T-cell (primary cell): ENCODE measurements at regions not wholly inside any gene's neighbourhood (a gene's known extent, or its start where the extent isn't known, plus 50 kb on each side); places are given as distances from the start of the nearest gene placed in this dataset.
A peak's percentile ranks its signal among the peaks of the same experiment; 100 is the strongest.

ENCODE experiments used
- ATAC-seq, 4 experiments: fragments of 200-7000 bp in 3 of 4; fragments of 150-1000 bp in 1 of 4; cut with Tn5 transposase; replicated peaks in 1 of 4; 1 replicate in 3 of 4; 2 replicates in 1 of 4; pipeline ENCODE4 v1.10.0; 2021; ENCODE audit warnings: moderate library complexity in 3 of 4, mild to moderate bottlenecking in 2 of 4, moderate number of reproducible peaks in 1 of 4
- CTCF ChIA-PET, 2 donors: fragments of 300-600 bp; sonication (Branson Sonifier 250); formaldehyde crosslinking; loops; one replicate each; lab custom pipeline; 2022; ENCODE audit warnings: antibody characterized with exemption in 2 of 2; lab: Charles Lee
- POLR2A ChIA-PET, 2 donors: fragments of 300-600 bp; sonication (Branson Sonifier 250); formaldehyde crosslinking; loops; one replicate each; lab custom pipeline; 2022; ENCODE audit warnings: antibody characterized with exemption in 2 of 2; lab: Charles Lee
- DNase-seq, 35 experiments: peaks; one replicate each; pipeline versions ENCODE4 v3.0.0 to v3.0.0-alpha.2; 2013 to 2023
- H3K27ac ChIP-seq: one replicate; pipeline ENCODE4 v1.5.1; 2013; ENCODE audit warnings: low read length
- H3K27me3 ChIP-seq, 2 experiments: replicated peaks in 1 of 2; 1 replicate in 1 of 2; 2 replicates in 1 of 2; pipeline versions ENCODE4 v1.6.1 to v1.7.0; 2013; ENCODE audit warnings: low read length in 1 of 2, mixed read lengths in 1 of 2; ENCODE audit not compliant: control insufficient read depth in 2 of 2, insufficient read depth in 2 of 2; ENCODE audit errors: extremely low read depth in 1 of 2
- H3K36me3 ChIP-seq, 2 donors: 1 replicate in 1 of 2; 2 replicates in 1 of 2; pipeline versions ENCODE4 v1.6.1 to v1.7.0; 2013; ENCODE audit warnings: low read length in 1 of 2; ENCODE audit not compliant: control insufficient read depth in 2 of 2, insufficient read depth in 1 of 2; ENCODE audit errors: extremely low read depth in 1 of 2
- H3K4me1 ChIP-seq, 2 experiments: 1 replicate in 1 of 2; 2 replicates in 1 of 2; pipeline versions ENCODE4 v1.6.1 to v1.7.0; 2013; ENCODE audit warnings: low read length in 2 of 2, mixed read lengths in 1 of 2; ENCODE audit not compliant: insufficient read depth in 2 of 2, control insufficient read depth in 1 of 2; ENCODE audit errors: extremely low read depth in 1 of 2
- H3K4me3 ChIP-seq, 2 donors: 1 replicate in 1 of 2; 2 replicates in 1 of 2; pipeline versions ENCODE4 v1.5.1 to v1.7.0; 2013; ENCODE audit warnings: mild to moderate bottlenecking in 2 of 2, low read length in 1 of 2, moderate library complexity in 1 of 2; ENCODE audit not compliant: control insufficient read depth in 1 of 2; ENCODE audit errors: extremely low read depth in 1 of 2
- H3K9me3 ChIP-seq: 2 replicates; pipeline ENCODE4 v1.7.0; 2013
- H3K27ac Mint-ChIP-seq, 2 donors: one replicate each; pipeline ENCODE4 v1.8.0; 2020 to 2021; ENCODE audit warnings: mild to moderate bottlenecking in 2 of 2, mixed read lengths in 2 of 2
- H3K27me3 Mint-ChIP-seq, 2 donors: one replicate each; pipeline ENCODE4 v1.8.0; 2021 to 2022; ENCODE audit warnings: mixed read lengths in 2 of 2
- H3K36me3 Mint-ChIP-seq: one replicate; pipeline ENCODE4 v1.8.0; 2021; ENCODE audit warnings: mixed read lengths
- H3K4me1 Mint-ChIP-seq, 3 donors: one replicate each; pipeline ENCODE4 v1.8.0; 2020 to 2022; ENCODE audit warnings: mixed read lengths in 3 of 3, mild to moderate bottlenecking in 1 of 3
- H3K4me3 Mint-ChIP-seq, 3 donors: one replicate each; pipeline ENCODE4 v1.8.0; 2020 to 2022; ENCODE audit warnings: mild to moderate bottlenecking in 3 of 3, mixed read lengths in 3 of 3, moderate library complexity in 3 of 3
- H3K9me3 Mint-ChIP-seq, 3 donors: one replicate each; pipeline ENCODE4 v1.8.0; 2020 to 2022; ENCODE audit warnings: mixed read lengths in 3 of 3
- WGBS: methylation state at CpG from one replicate; pipeline ENCODE4 v1.1.5; 2013; ENCODE audit warnings: missing lambda C conversion rate; ENCODE audit not compliant: insufficient coverage; 5-methylcytosine and 5-hydroxymethylcytosine counted together

- no peak overlapping the region for H3K4me3 Mint-ChIP-seq
- ATAC-seq (no peak), DNase-seq (no peak)
- Histone ChIP-seq H3K9me3 (no peaks in the 10 kb centered on the region), H3K27ac (no peak overlapping the region), H3K36me3 (no peaks in the 10 kb centered on the region), H3K27me3 (no peaks in the 10 kb centered on the region), H3K4me1 (peaks cover 0 to 3% of the 10 kb centered on the region in 2 experiments), H3K4me3 (no peak overlapping the region)
- no peaks in the 10 kb centered on the region for H3K27me3 Mint-ChIP-seq
- no peaks in the 10 kb centered on the region for H3K9me3 Mint-ChIP-seq
- ChIA-PET POLR2A (no interaction called here), CTCF (interaction anchor here (0.6 to 1.0 kb wide), 3 partner anchors 34 to 404 kb away, joined by 3 to 4 read pairs (median 3); no protein-coding TSS in a partner anchor)
- WGBS = 95% methylated on average over 3 of the region's 5 CpGs
- peaks cover 7 to 29% (median 21%) of the 10 kb centered on the region in 3 donors for H3K4me1 Mint-ChIP-seq
- H3K27ac Mint-ChIP-seq = no peak overlapping the region
- peaks cover 9% of the 10 kb centered on the region for H3K36me3 Mint-ChIP-seq
Observed at GRCh38 chr6:143608906-143609305, 68.9 kb upstream of the PHACTR2 start.

GRCh38 chr6:143607974-143608373 is 69.8 kb upstream of the PHACTR2 start:
- Histone ChIP-seq H3K4me3 (no peak overlapping the region), H3K27ac (no peak overlapping the region), H3K4me1 (no peaks in the 10 kb centered on the region), H3K36me3 (no peaks in the 10 kb centered on the region), H3K9me3 (no peaks in the 10 kb centered on the region), H3K27me3 (no peaks in the 10 kb centered on the region)
- Mint-ChIP-seq H3K9me3 (no peaks in the 10 kb centered on the region), H3K4me3 (no peak overlapping the region), H3K36me3 (peaks cover 9% of the 10 kb centered on the region), H3K4me1 (peaks cover 7 to 23% (median 15%) of the 10 kb centered on the region in 3 donors), H3K27ac (no peak overlapping the region), H3K27me3 (no peaks in the 10 kb centered on the region)
- WGBS = 97% methylated on average over 6 of the region's 7 CpGs
- ChIA-PET POLR2A (no interaction called here), CTCF (interaction anchor here in 1 of 2 donors (0.5 kb wide), 1 partner anchor 15 kb away, joined by 3 read pairs; no protein-coding TSS in a partner anchor)
- DNase-seq (no peak), ATAC-seq (no peak)

GRCh38 chr6:143607168-143607567 is 70.6 kb upstream of the PHACTR2 start:
- no peak for ATAC-seq
- DNase-seq = no peak
- H3K27ac Mint-ChIP-seq = peak overlapping the region in 1 of 2 donors; percentile 28
- Histone ChIP-seq H3K27ac (no peak overlapping the region), H3K27me3 (no peaks in the 10 kb centered on the region), H3K4me3 (no peak overlapping the region), H3K9me3 (no peaks in the 10 kb centered on the region), H3K36me3 (no peaks in the 10 kb centered on the region), H3K4me1 (no peaks in the 10 kb centered on the region)
- peaks cover 7 to 22% (median 15%) of the 10 kb centered on the region in 3 donors for H3K4me1 Mint-ChIP-seq
- H3K9me3 Mint-ChIP-seq = no peaks in the 10 kb centered on the region
- 83% methylated on average over 3 of the region's 7 CpGs for WGBS
- POLR2A ChIA-PET = no interaction called here
- CTCF ChIA-PET = interaction anchor here in 1 of 2 donors (1.4 kb wide), 1 partner anchor 8 kb away, joined by 3 read pairs; no protein-coding TSS in a partner anchor
- no peaks in the 10 kb centered on the region for H3K27me3 Mint-ChIP-seq
- H3K4me3 Mint-ChIP-seq = no peak overlapping the region
- peaks cover 9% of the 10 kb centered on the region for H3K36me3 Mint-ChIP-seq

- ChIA-PET CTCF (interaction anchor here in 1 of 2 donors (1.4 kb wide), 1 partner anchor 9 kb away, joined by 3 read pairs; no protein-coding TSS in a partner anchor), POLR2A (no interaction called here)
- no CpG with 5 or more reads among the region's 6 CpGs for WGBS
- peaks cover 6% of the 10 kb centered on the region for H3K36me3 Mint-ChIP-seq
- no peak overlapping the region for H3K4me3 Mint-ChIP-seq
- no peak overlapping the region for H3K27ac Mint-ChIP-seq
- H3K4me1 ChIP-seq = no peaks in the 10 kb centered on the region
- H3K4me1 Mint-ChIP-seq = peaks cover 0 to 16% (median 5%) of the 10 kb centered on the region in 3 donors
- H3K36me3 ChIP-seq = no peaks in the 10 kb centered on the region
- DNase-seq (no peak), ATAC-seq (no peak)
- H3K27ac ChIP-seq = no peak overlapping the region
- H3K27me3 Mint-ChIP-seq = no peaks in the 10 kb centered on the region
- no peaks in the 10 kb centered on the region for H3K9me3 ChIP-seq
- no peaks in the 10 kb centered on the region for H3K9me3 Mint-ChIP-seq
- no peak overlapping the region for H3K4me3 ChIP-seq
- no peaks in the 10 kb centered on the region for H3K27me3 ChIP-seq
Observed at GRCh38 chr6:143605906-143606521, 71.8 kb upstream of the PHACTR2 start.

GRCh38 chr6:143603455-143603854 is 74.3 kb upstream of the PHACTR2 start:
- H3K27me3 ChIP-seq = no peaks in the 10 kb centered on the region
- CTCF ChIA-PET = interaction anchor here (0.6 kb wide), 3 partner anchors 17 to 951 kb away, joined by 3 read pairs; no protein-coding TSS in a partner anchor

GRCh38 chr6:143601504-143601903 is 76.3 kb upstream of the PHACTR2 start:
- Mint-ChIP-seq H3K4me1 (peaks cover 15 to 28% (median 24%) of the 10 kb centered on the region in 3 donors), H3K36me3 (peaks cover 2% of the 10 kb centered on the region), H3K27me3 (no peaks in the 10 kb centered on the region), H3K4me3 (no peak overlapping the region), H3K9me3 (peaks cover 0 to 6% (median 0%) of the 10 kb centered on the region in 3 donors), H3K27ac (no peak overlapping the region)
- H3K4me3 ChIP-seq = no peak overlapping the region
- H3K9me3 ChIP-seq = no peaks in the 10 kb centered on the region
- no peaks in the 10 kb centered on the region for H3K36me3 ChIP-seq
- CTCF ChIA-PET = no interaction called here
- H3K27ac ChIP-seq = no peak overlapping the region
- no peaks in the 10 kb centered on the region for H3K27me3 ChIP-seq
- 75% methylated on average over 1 of the region's 2 CpGs for WGBS
- DNase-seq (no peak), ATAC-seq (no peak)
- POLR2A ChIA-PET = no interaction called here
- peaks cover 0 to 13% of the 10 kb centered on the region in 2 experiments for H3K4me1 ChIP-seq

More at GRCh38 chr6:143603455-143603854, 74.3 kb upstream of the PHACTR2 start:
- Histone ChIP-seq H3K4me3 (no peak overlapping the region), H3K36me3 (no peaks in the 10 kb centered on the region), H3K4me1 (peaks cover 0 to 5% of the 10 kb centered on the region in 2 experiments), H3K9me3 (no peaks in the 10 kb centered on the region), H3K27ac (no peak overlapping the region)
- DNase-seq (no peak), ATAC-seq (no peak)
- Mint-ChIP-seq H3K4me3 (no peak overlapping the region), H3K27ac (no peak overlapping the region), H3K27me3 (no peaks in the 10 kb centered on the region), H3K36me3 (peaks cover 2% of the 10 kb centered on the region), H3K9me3 (no peaks in the 10 kb centered on the region), H3K4me1 (peaks cover 5 to 16% (median 12%) of the 10 kb centered on the region in 3 donors)
- no CpG with 5 or more reads among the region's 1 CpG for WGBS
- POLR2A ChIA-PET = no interaction called here
